HepG2 (cell line): ENCODE measurements at regions not wholly inside any gene's neighbourhood (a gene's known extent, or its start where the extent isn't known, plus 50 kb on each side); places are given as distances from the start of the nearest gene placed in this dataset.

Experiments
- ATAC-seq: fragments of 200-7000 bp; cut with Tn5 transposase; 3 replicates; pipeline ENCODE4 v1.9.1; 2020; ENCODE audit warnings: mild to moderate bottlenecking, moderate library complexity
- BruUV-seq: library from RNA; stranded (reverse); fragments of 400-500 nt; replicated peaks from 2 replicates; lab custom pipeline; 2021; lab: Mats Ljungman, UMichigan
- CTCF ChIA-PET: fragments of 300-600 bp; formaldehyde crosslinking; extraction: SDS; loops from one replicate; lab custom pipeline; 2021; ENCODE audit warnings: low total read pairs, inconsistent platforms, low intra/inter-chr PET ratio; lab: Yijun Ruan, JAX
- POLR2A ChIA-PET: fragments of 350-600 bp; sonication (Branson Sonifier 250); formaldehyde crosslinking; loops from one replicate; lab custom pipeline; 2020; ENCODE audit warnings: antibody characterized with exemption, inconsistent platforms; lab: Yijun Ruan, JAX
- DNase-seq: peaks from one replicate; pipeline ENCODE4 v3.0.0-alpha.2; 2015; ENCODE audit warnings: low spot score
- FAIRE-seq: peaks from 3 replicates; lab custom pipeline; 2011; peaks lifted over from hg19 to GRCh38; lab: Jason Lieb, UNC
- H2AFZ ChIP-seq: one replicate; pipeline ENCODE4 v1.6.1; 2011; ENCODE audit warnings: low read length, inconsistent platforms
- H3K27ac ChIP-seq: fragments of 300-600 bp; 3 replicates; pipeline ENCODE4 v1.8.0; 2011; ENCODE audit warnings: mixed run types, mild to moderate bottlenecking, mixed read lengths, low read length, inconsistent platforms; ENCODE audit not compliant: insufficient read depth; ENCODE audit errors: extremely low read length
- H3K27me3 ChIP-seq, 2 experiments: fragments of 200-600 bp in 1 of 2; 2 replicates in 1 of 2; 3 replicates in 1 of 2; pipeline versions ENCODE4 v1.6.0 to v1.8.0; 2011; ENCODE audit warnings: low read length in 2 of 2, mild to moderate bottlenecking in 2 of 2, moderate library complexity in 2 of 2, inconsistent platforms in 1 of 2; ENCODE audit not compliant: insufficient read depth in 2 of 2, control insufficient read depth in 1 of 2
- H3K36me3 ChIP-seq, 2 experiments: fragments of 200-600 bp in 1 of 2; replicated peaks in 1 of 2; 2 replicates in 1 of 2; 3 replicates in 1 of 2; pipeline versions ENCODE4 v1.5.1 to v1.8.0; 2011; ENCODE audit warnings: low read length in 2 of 2, inconsistent platforms in 1 of 2; ENCODE audit not compliant: insufficient read depth in 2 of 2, control insufficient read depth in 1 of 2
- H3K4me1 ChIP-seq: 2 replicates; pipeline ENCODE4 v1.5.1; 2012; ENCODE audit warnings: low read length, inconsistent platforms; ENCODE audit not compliant: insufficient read depth
- H3K4me2 ChIP-seq: 2 replicates; pipeline ENCODE4 v1.6.0; 2011; ENCODE audit warnings: low read depth, low read length, inconsistent platforms
- H3K4me3 ChIP-seq, 3 experiments: fragments of 200-600 bp in 1 of 3; sonication (generic), shearing (Covaris generic) in 1 of 3; replicated peaks in 1 of 3; 2 replicates each; pipeline ENCODE4 v1.5.1; 2011 to 2016; ENCODE audit warnings: low read length in 3 of 3, inconsistent platforms in 2 of 3, low read depth in 2 of 3, mild to moderate bottlenecking in 2 of 3, control low read depth in 1 of 3, mixed read lengths in 1 of 3; ENCODE audit not compliant: insufficient read depth in 1 of 3
- H3K79me2 ChIP-seq: one replicate; pipeline ENCODE4 v1.6.1; 2011; ENCODE audit warnings: low read length, inconsistent platforms; ENCODE audit not compliant: insufficient read depth
- H3K9ac ChIP-seq: 2 replicates; pipeline ENCODE4 v1.6.0; 2011; ENCODE audit warnings: mild to moderate bottlenecking, low read depth, low read length, inconsistent platforms; ENCODE audit not compliant: insufficient read depth
- H3K9me3 ChIP-seq: 2 replicates; pipeline ENCODE4 v1.5.1; 2012; ENCODE audit warnings: mild to moderate bottlenecking, low read length
- H4K20me1 ChIP-seq: 2 replicates; pipeline ENCODE4 v1.6.0; 2011; ENCODE audit warnings: inconsistent platforms, mild to moderate bottlenecking, low read length, moderate library complexity; ENCODE audit not compliant: insufficient read depth
- ADNP ChIP-seq: sonication (generic); formaldehyde crosslinking; IDR thresholded peaks from 2 replicates; pipeline ENCODE4 v1.4.0; 2020; ENCODE audit warnings: missing genetic modification reagents
- ATF4 ChIP-seq, 2 experiments: fragments of 450-650 bp in 1 of 2; sonication (generic) in 1 of 2; formaldehyde crosslinking; IDR thresholded peaks; 2 replicates each; pipeline versions ENCODE4 v1.5.0 to v1.8.0; 2020 to 2022; ENCODE audit warnings: mild to moderate bottlenecking in 1 of 2, missing genetic modification reagents in 1 of 2
- EZH2 ChIP-seq: conservative IDR thresholded peaks from 2 replicates; pipeline ENCODE4 v1.6.1; 2012; ENCODE audit warnings: mild to moderate bottlenecking, low read depth, low read length, moderate library complexity
- HNRNPUL1 ChIP-seq: fragments of 200-400 bp; formaldehyde crosslinking; IDR thresholded peaks from 2 replicates; pipeline ENCODE4 v1.6.1; 2017; ENCODE audit warnings: low read depth, mild to moderate bottlenecking, low read length, moderate library complexity
- KDM6A ChIP-seq: IDR thresholded peaks from 2 replicates; pipeline ENCODE4 v1.6.1; 2016; ENCODE audit warnings: low read depth
- MXD4 ChIP-seq: IDR thresholded peaks from 2 replicates; pipeline ENCODE4 v1.6.1; 2016; ENCODE audit warnings: mild to moderate bottlenecking, missing biosample characterization, missing genetic modification reagents
- NFRKB ChIP-seq: fragments of 450-650 bp; IDR thresholded peaks from 2 replicates; pipeline ENCODE4 v1.6.1; 2017
- PAWR ChIP-seq: sonication (generic); formaldehyde crosslinking; IDR thresholded peaks from 2 replicates; pipeline ENCODE4 v1.4.0; 2020; ENCODE audit warnings: missing genetic modification reagents, mild to moderate bottlenecking, borderline replicate concordance
- RBFOX2 ChIP-seq: fragments of 200-400 bp; formaldehyde crosslinking; IDR thresholded peaks from 2 replicates; pipeline ENCODE4 v1.6.1; 2017; ENCODE audit warnings: low read depth, mild to moderate bottlenecking, low read length
- REPIN1 ChIP-seq: sonication (generic); formaldehyde crosslinking; IDR thresholded peaks from 2 replicates; pipeline ENCODE4 v1.8.0; 2022; ENCODE audit warnings: missing genetic modification reagents, low read depth, mild to moderate bottlenecking, borderline replicate concordance
- RFX1 ChIP-seq: fragments of 450-650 bp; IDR thresholded peaks from 2 replicates; pipeline ENCODE4 v1.6.1; 2017
- STAT5B ChIP-seq: sonication (generic); formaldehyde crosslinking; IDR thresholded peaks from 2 replicates; pipeline ENCODE4 v1.4.0; 2020; ENCODE audit warnings: missing genetic modification reagents
- TFAP4 ChIP-seq: sonication (generic); IDR thresholded peaks from 2 replicates; pipeline ENCODE4 v1.6.1; 2016; ENCODE audit warnings: low read depth, borderline replicate concordance
- TRIM22 ChIP-seq: fragments of 450-650 bp; IDR thresholded peaks from 2 replicates; pipeline ENCODE4 v1.6.1; 2017
- YEATS2 ChIP-seq: sonication (generic); formaldehyde crosslinking; IDR thresholded peaks from 2 replicates; pipeline ENCODE4 v1.4.0; 2020; ENCODE audit warnings: missing genetic modification reagents, borderline replicate concordance
- ZBTB37 ChIP-seq: sonication (generic); formaldehyde crosslinking; IDR thresholded peaks from 2 replicates; pipeline ENCODE4 v1.4.0; 2020; ENCODE audit warnings: mild to moderate bottlenecking, missing genetic modification reagents
- ZMYM2 ChIP-seq: sonication (generic); formaldehyde crosslinking; IDR thresholded peaks from 2 replicates; pipeline ENCODE4 v1.8.0; 2022; ENCODE audit warnings: mild to moderate bottlenecking, missing genetic modification reagents
- ZNF225 ChIP-seq: sonication (generic); formaldehyde crosslinking; IDR thresholded peaks from 2 replicates; pipeline ENCODE4 v1.4.0; 2020; ENCODE audit warnings: mild to moderate bottlenecking, missing genetic modification reagents
- ZNF275 ChIP-seq: sonication (generic); formaldehyde crosslinking; IDR thresholded peaks from 2 replicates; pipeline ENCODE4 v1.8.0; 2022; ENCODE audit warnings: missing genetic modification reagents, mild to moderate bottlenecking, inconsistent platforms, borderline replicate concordance
- ZNF451 ChIP-seq: sonication (generic); formaldehyde crosslinking; IDR thresholded peaks from 2 replicates; pipeline ENCODE4 v1.5.0; 2020; ENCODE audit warnings: mild to moderate bottlenecking, missing genetic modification reagents
- ZNF883 ChIP-seq: sonication (generic); formaldehyde crosslinking; IDR thresholded peaks from 2 replicates; pipeline ENCODE4 v1.5.1; 2020; ENCODE audit warnings: mild to moderate bottlenecking, missing genetic modification reagents; ENCODE audit errors: not compliant biosample characterization
- WGBS: methylation state at CpG from one replicate; pipeline ENCODE4 v1.1.6; 2017; ENCODE audit warnings: low lambda C conversion rate; 5-methylcytosine and 5-hydroxymethylcytosine counted together
- in situ Hi-C: cut with HindIII; loops from 2 replicates; pipeline ENCODE4 v1.10.0; 2017; ENCODE audit warnings: low pct_unique_long_range_greater_than_20kb; ENCODE audit not compliant: extremely low pct_ligation_motif_present
- intact Hi-C: fragments of 100-400 bp; cut with micrococcal nuclease; formaldehyde crosslinking; loops from one replicate; pipeline ENCODE4 v1.10.0; 2022; ENCODE audit not compliant: unreplicated experiment

GRCh38 chr4:154013576-154013975 is 224.7 kb upstream of the SFRP2 start (continued):
- TF ChIP-seq ZBTB37 (CRISPR knock-in tag), result no peak
- TF ChIP-seq RBFOX2, result no peak
- TF ChIP-seq ZNF225 (CRISPR knock-in tag), result no peak

- DNase-seq, result no peak
- ChIA-PET POLR2A (no interaction called here), CTCF (no interaction called here)
- Histone ChIP-seq H3K27me3 (peaks cover 0 to 8% of the 10 kb centered on the region in 2 experiments; a peak in 1 of 5 replicates), H4K20me1 (no peaks in the 10 kb centered on the region), H3K36me3 (no peaks in the 10 kb centered on the region), H3K4me1 (no peaks in the 10 kb centered on the region), H3K27ac (no peak overlapping the region), H3K9me3 (no peaks in the 10 kb centered on the region), H3K79me2 (no peaks in the 10 kb centered on the region), H3K4me2 (no peak overlapping the region), H3K9ac (no peak overlapping the region), H3K4me3 (no peak overlapping the region), H2AFZ (no peak overlapping the region)
- TF ChIP-seq KDM6A (CRISPR knock-in tag) (no peak), YEATS2 (CRISPR knock-in tag) (no peak), PAWR (no peak), MXD4 (no peak), RFX1 (no peak), ZMYM2 (CRISPR knock-in tag) (no peak), ZNF275 (CRISPR knock-in tag) (no peak), TFAP4 (no peak), STAT5B (no peak), NFRKB (no peak), HNRNPUL1 (no peak), EZH2 (no peak), ADNP (CRISPR knock-in tag) (no peak), ZNF451 (CRISPR knock-in tag) (no peak), ATF4 (CRISPR knock-in tag; IDR thresholded peaks at IDR 0.05) (no peak), ZNF883 (CRISPR knock-in tag) (no peak), REPIN1 (CRISPR knock-in tag) (no peak), TRIM22 (no peak)
- WGBS, result 19% methylated on average over 7 of the region's 7 CpGs
- in situ Hi-C loops (no loop called here), intact Hi-C loops (no loop called here)
- no peak for FAIRE-seq
- BruUV-seq, result no TSS peak
- no peak for ATAC-seq
Observed at GRCh38 chr4:154010371-154010770, 221.5 kb upstream of the SFRP2 start.
